HCT116 (cell line): ENCODE measurements at regions not wholly inside any gene's neighbourhood (a gene's known extent, or its start where the extent isn't known, plus 50 kb on each side); places are given as distances from the start of the nearest gene placed in this dataset.

ENCODE experiments used
- ATAC-seq: fragments of 200-7000 bp; cut with Tn5 transposase; 2 replicates; pipeline ENCODE4 v1.9.1; 2020; ENCODE audit warnings: mild to moderate bottlenecking, moderate library complexity
- BruUV-seq: library from RNA; stranded (reverse); fragments of 400-500 nt; replicated peaks from 2 replicates; lab custom pipeline; 2021; lab: Mats Ljungman, UMichigan
- CTCF ChIA-PET: fragments of 300-600 bp; sonication (Branson Sonifier 250); formaldehyde crosslinking; loops from one replicate; lab custom pipeline; 2021; ENCODE audit warnings: antibody characterized with exemption; lab: Charles Lee
- POLR2A ChIA-PET: fragments of 300-600, 350-600 bp; sonication (Branson Sonifier 250); formaldehyde crosslinking; loops from one replicate; lab custom pipeline; 2021; ENCODE audit warnings: antibody characterized with exemption; lab: Charles Lee
- RAD21 ChIA-PET, 2 experiments: fragments of 300-600 bp; sonication (Branson Sonifier 250); formaldehyde crosslinking; loops; one replicate each; lab custom pipeline; 2023; ENCODE audit warnings: low total read pairs in 2 of 2; ENCODE audit not compliant: uncharacterized antibody in 2 of 2, unreplicated experiment in 2 of 2, low non-redundant PET in 1 of 2; lab: Charles Lee
- DNase-seq: peaks from one replicate; pipeline ENCODE4 v3.0.0-alpha.2; 2010; ENCODE audit warnings: low read depth, low spot score
- H2AFZ ChIP-seq: fragments of 200-600 bp; shearing (Covaris generic), sonication (generic); 2 replicates; pipeline ENCODE4 v1.6.1; 2017; ENCODE audit warnings: low read depth, mixed run types, mixed read lengths, antibody characterized with exemption, low read length; ENCODE audit not compliant: poor library complexity, severe bottlenecking
- H3K27ac ChIP-seq: 2 replicates; pipeline ENCODE4 v1.5.1; 2012; ENCODE audit warnings: low read depth, low read length
- H3K27me3 ChIP-seq: fragments of 200-600 bp; sonication (generic); 2 replicates; pipeline ENCODE4 v1.6.1; 2016; ENCODE audit warnings: mixed run types, low read length, mixed read lengths; ENCODE audit not compliant: insufficient read depth
- H3K36me3 ChIP-seq, 2 experiments: fragments of 200-500 bp in 1 of 2; fragments of 200-600 bp in 1 of 2; sonication (Bioruptor generic) in 1 of 2; sonication (generic) in 1 of 2; 2 replicates each; pipeline versions ENCODE4 v1.5.1 to v1.6.1; 2014 to 2016; ENCODE audit warnings: low read length in 2 of 2, inconsistent platforms in 1 of 2, mixed read lengths in 1 of 2, mixed run types in 1 of 2; ENCODE audit not compliant: insufficient read depth in 2 of 2, control insufficient read depth in 1 of 2
- H3K4me1 ChIP-seq, 2 experiments: fragments of 200-600 bp in 1 of 2; sonication (generic) in 1 of 2; 2 replicates each; pipeline versions ENCODE4 v1.5.1 to v1.6.1; 2012 to 2017; ENCODE audit warnings: low read length in 2 of 2, inconsistent platforms in 1 of 2, mild to moderate bottlenecking in 1 of 2, mixed read lengths in 1 of 2, mixed run types in 1 of 2, moderate library complexity in 1 of 2; ENCODE audit not compliant: insufficient read depth in 2 of 2, control insufficient read depth in 1 of 2
- H3K4me2 ChIP-seq: fragments of 200-600 bp; sonication (generic); 2 replicates; pipeline ENCODE4 v1.6.1; 2017; ENCODE audit warnings: mixed run types, low read length, mixed read lengths
- H3K4me3 ChIP-seq, 2 experiments: fragments of 200-600 bp in 1 of 2; sonication (generic) in 1 of 2; replicated peaks in 1 of 2; 2 replicates each; pipeline ENCODE4 v1.5.1; 2011 to 2016; ENCODE audit warnings: low read length in 2 of 2, control low read depth in 1 of 2, low read depth in 1 of 2, mild to moderate bottlenecking in 1 of 2, mixed read lengths in 1 of 2, mixed run types in 1 of 2
- H3K79me2 ChIP-seq: fragments of 200-600 bp; sonication (generic); 2 replicates; pipeline ENCODE4 v1.6.1; 2017; ENCODE audit warnings: mild to moderate bottlenecking, mixed run types, low read length, moderate library complexity, mixed read lengths; ENCODE audit not compliant: insufficient read depth
- H3K9ac ChIP-seq: fragments of 200-600 bp; sonication (generic); 2 replicates; pipeline ENCODE4 v1.6.1; 2016; ENCODE audit warnings: low read length, mixed read lengths
- H3K9me2 ChIP-seq: fragments of 200-600 bp; sonication (generic), shearing (Covaris generic); 2 replicates; pipeline ENCODE4 v1.6.1; 2017; ENCODE audit warnings: mixed run types, mild to moderate bottlenecking, moderate library complexity; ENCODE audit not compliant: insufficient read depth
- H3K9me3 ChIP-seq, 2 experiments: fragments of 200-500 bp in 1 of 2; fragments of 200-600 bp in 1 of 2; sonication (Bioruptor generic) in 1 of 2; sonication (generic) in 1 of 2; 2 replicates each; pipeline ENCODE4 v1.6.1; 2014 to 2017; ENCODE audit warnings: low read length in 2 of 2, mixed read lengths in 2 of 2, inconsistent platforms in 1 of 2, low read depth in 1 of 2, mild to moderate bottlenecking in 1 of 2, mixed run types in 1 of 2, moderate library complexity in 1 of 2; ENCODE audit not compliant: control insufficient read depth in 1 of 2, insufficient read depth in 1 of 2
- H4K20me1 ChIP-seq: fragments of 200-600 bp; sonication (generic), shearing (Covaris generic); 2 replicates; pipeline ENCODE4 v1.6.1; 2017; ENCODE audit warnings: mixed run types, mild to moderate bottlenecking, moderate library complexity; ENCODE audit not compliant: insufficient read depth
- ATF3 ChIP-seq: IDR thresholded peaks from 2 replicates; pipeline ENCODE4 v1.6.1; 2012
- CEBPB ChIP-seq: IDR thresholded peaks from 2 replicates; pipeline ENCODE4 v1.6.1; 2012; ENCODE audit warnings: low read depth
- CTCF ChIP-seq, 3 experiments: fragments of 200-600 bp in 1 of 3; sonication (generic) in 1 of 3; IDR thresholded peaks in 2 of 3; conservative IDR thresholded peaks in 1 of 3; 2 replicates each; pipeline ENCODE4 v1.5.1; 2012 to 2017; ENCODE audit warnings: low read depth in 2 of 3, low read length in 2 of 3, antibody characterized with exemption in 1 of 3, borderline replicate concordance in 1 of 3, control low read depth in 1 of 3, mild to moderate bottlenecking in 1 of 3, mixed read lengths in 1 of 3, mixed run types in 1 of 3, moderate library complexity in 1 of 3; ENCODE audit not compliant: insufficient read depth in 1 of 3
- EGR1 ChIP-seq: IDR thresholded peaks from 2 replicates; pipeline ENCODE4 v1.6.1; 2012; ENCODE audit warnings: low read depth
- ELF1 ChIP-seq: IDR thresholded peaks from 2 replicates; pipeline ENCODE4 v1.6.1; 2012; ENCODE audit warnings: low read depth, borderline replicate concordance
- EZH2 ChIP-seq: fragments of 200-600 bp; sonication (generic); IDR thresholded peaks from 2 replicates; pipeline ENCODE4 v1.6.1; 2017; ENCODE audit warnings: antibody characterized with exemption, mixed run types
- EZH2phosphoT487 ChIP-seq: fragments of 200-600 bp; IDR thresholded peaks from 2 replicates; pipeline ENCODE4 v1.6.1; 2018; ENCODE audit warnings: antibody characterized with exemption, borderline replicate concordance
- FOSL1 ChIP-seq: IDR thresholded peaks from 2 replicates; pipeline ENCODE4 v1.6.1; 2012; ENCODE audit warnings: low read depth
- JUND ChIP-seq: IDR thresholded peaks from 2 replicates; pipeline ENCODE4 v1.6.1; 2012
- POLR2AphosphoS5 ChIP-seq: IDR thresholded peaks from 2 replicates; pipeline ENCODE4 v1.6.1; 2011; ENCODE audit warnings: mild to moderate bottlenecking, low read depth, low read length, moderate library complexity
- RAD21 ChIP-seq: IDR thresholded peaks from 2 replicates; pipeline ENCODE4 v1.6.1; 2012; ENCODE audit warnings: low read depth, mild to moderate bottlenecking
- REST ChIP-seq: IDR thresholded peaks from 2 replicates; pipeline ENCODE4 v1.6.1; 2012; ENCODE audit warnings: low read depth
- SRF ChIP-seq: IDR thresholded peaks from 2 replicates; pipeline ENCODE4 v1.6.1; 2012; ENCODE audit warnings: low read depth
- ZBTB33 ChIP-seq: IDR thresholded peaks from 2 replicates; pipeline ENCODE4 v1.6.1; 2011; ENCODE audit warnings: mild to moderate bottlenecking, low read length, moderate library complexity; ENCODE audit not compliant: insufficient replicate concordance; ENCODE audit errors: extremely low read depth
- ZFX ChIP-seq: fragments of 450-650 bp; IDR thresholded peaks from 2 replicates; pipeline ENCODE4 v1.6.1; 2017
- intact Hi-C: fragments of 100-400 bp; cut with micrococcal nuclease; formaldehyde crosslinking; loops from 2 replicates; pipeline ENCODE4 v1.10.0; 2022

GRCh38 chr3:99013777-99014315, 112.4 kb upstream of the DCBLD2 start:
- H3K9me2 ChIP-seq = 0 out of 2 replicates have a peak, but pooled peaks cover 4% of the 10 kb centered on the region
- TF ChIP-seq REST (no peak), ZFX (no peak), EZH2 (no peak), EZH2phosphoT487 (no peak), CTCF (IDR thresholded peaks at IDR 0.05 in 2 of 3, conservative IDR thresholded peaks at IDR 0.05 in 1 of 3; ENCODE audit: borderline replicate concordance in 1 of 3, insufficient read depth in 1 of 3, low read depth in 2 of 3, low read length in 2 of 3) (no peak), EGR1 (no peak), ELF1 (no peak), SRF (no peak), JUND (no peak), ZBTB33 (no peak), POLR2AphosphoS5 (no peak), CEBPB (no peak), RAD21 (no peak), ATF3 (no peak), FOSL1 (no peak)
- H4K20me1 ChIP-seq = no peaks in the 10 kb centered on the region
- RAD21 ChIA-PET = no interaction called here
- CTCF ChIA-PET = interaction anchor here (1.3 kb wide), 1 partner anchor 10 kb away, joined by 4 read pairs; no protein-coding TSS in a partner anchor
- intact Hi-C loops = no loop called here
- BruUV-seq = no TSS peak
- ATAC-seq (no peak), DNase-seq (no peak)
- no peaks in the 10 kb centered on the region for H3K27me3 ChIP-seq
- H3K27ac ChIP-seq = no peak overlapping the region
- no peaks in the 10 kb centered on the region for H3K9me3 ChIP-seq
- no peak overlapping the region for H2AFZ ChIP-seq
- no peak overlapping the region for H3K9ac ChIP-seq
- no peaks in the 10 kb centered on the region for H3K4me1 ChIP-seq
- POLR2A ChIA-PET = no interaction called here
- no peak overlapping the region for H3K4me3 ChIP-seq
- no peak overlapping the region for H3K4me2 ChIP-seq
- no peaks in the 10 kb centered on the region for H3K79me2 ChIP-seq
- H3K36me3 ChIP-seq = no peaks in the 10 kb centered on the region
